Fibroblast of upper back skin (primary cell): ENCODE measurements at regions not wholly inside any gene's neighbourhood (a gene's known extent, or its start where the extent isn't known, plus 50 kb on each side); places are given as distances from the start of the nearest gene placed in this dataset.

Source experiments
- DNase-seq: peaks from one replicate; pipeline ENCODE4 v3.0.0-alpha.2; 2013

DNA sequence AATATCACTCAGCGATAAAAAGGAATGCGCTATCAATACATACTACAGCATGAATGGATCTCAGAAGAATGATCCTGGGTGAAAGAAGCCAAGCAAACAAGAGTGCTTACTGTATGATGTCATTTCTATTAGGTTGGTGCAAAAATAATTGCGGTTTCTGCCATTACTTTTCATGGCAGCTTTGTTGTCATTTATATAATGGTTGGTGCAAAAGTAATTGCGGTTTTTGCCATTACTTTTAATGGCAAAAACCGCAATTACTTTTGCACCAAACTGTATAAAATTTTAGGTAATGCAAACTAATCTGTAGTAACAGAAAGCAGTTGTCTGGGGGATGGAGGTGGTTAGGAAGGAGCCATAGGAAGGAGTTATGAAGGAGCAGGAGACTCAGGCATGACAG is 318.3 kb upstream of the ZMIZ1 start:
- DNase-seq = no peak

DNA sequence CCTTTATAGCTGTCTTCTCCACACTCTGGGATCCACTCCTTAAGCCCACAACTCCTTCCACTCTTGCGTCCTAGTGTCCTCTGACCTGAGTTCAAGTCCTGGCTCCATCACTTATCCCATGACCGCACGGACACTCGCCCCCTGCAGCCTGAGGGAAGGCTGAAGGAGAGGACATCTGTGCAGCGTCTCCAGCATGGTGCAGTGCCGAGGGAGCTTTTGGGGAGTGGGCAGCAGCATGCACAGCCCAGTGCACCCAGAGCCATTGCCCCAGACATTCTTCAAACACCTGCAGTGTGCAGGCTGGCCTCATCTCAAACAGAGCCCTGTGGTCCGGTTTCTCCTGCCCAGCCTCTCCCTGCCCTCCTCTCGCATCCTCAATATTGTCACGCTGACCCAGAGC is 317.1 kb upstream of the ZMIZ1 start:
- no peak for DNase-seq

DNA sequence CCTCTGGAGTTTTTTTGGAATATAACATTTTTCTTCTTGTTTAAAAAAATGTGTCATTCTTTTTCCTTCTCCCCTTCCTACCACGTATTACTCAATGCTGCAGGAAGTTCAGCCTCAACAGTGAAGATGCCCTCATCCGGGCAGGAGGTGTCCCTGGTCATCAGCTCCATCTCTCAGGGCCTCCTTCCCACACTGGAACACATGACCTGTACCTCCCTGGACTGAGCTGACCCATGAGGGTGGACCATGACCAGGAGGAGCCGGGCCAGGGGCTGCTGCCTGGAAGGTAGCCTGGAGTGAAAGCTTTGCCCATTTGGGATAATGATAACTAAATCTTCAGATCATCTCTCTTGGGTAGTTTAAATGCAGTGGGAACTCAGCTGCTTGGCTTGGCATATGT is 316.5 kb upstream of the ZMIZ1 start:
- DNase-seq = no peak

DNA sequence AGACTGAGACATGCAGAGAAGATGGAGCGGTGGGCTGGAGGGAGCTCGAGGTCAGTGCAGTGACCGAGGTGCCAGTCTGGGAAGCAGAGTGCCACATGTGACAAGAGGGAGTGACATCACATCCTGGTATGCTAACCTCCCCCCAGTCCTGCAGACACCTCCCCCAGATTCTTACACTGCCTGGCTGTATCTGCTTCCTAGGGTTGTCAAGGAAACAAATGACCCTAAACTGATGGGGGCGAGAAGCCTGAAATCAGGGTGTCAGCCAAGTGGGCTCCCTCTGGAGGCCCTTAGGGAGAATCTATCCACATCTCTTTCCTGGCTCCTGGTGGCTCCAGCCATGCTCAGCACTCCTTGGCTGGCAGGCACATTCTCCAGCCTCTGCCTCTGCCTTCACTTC is 316.1 kb upstream of the ZMIZ1 start:
- DNase-seq = no peak

DNA sequence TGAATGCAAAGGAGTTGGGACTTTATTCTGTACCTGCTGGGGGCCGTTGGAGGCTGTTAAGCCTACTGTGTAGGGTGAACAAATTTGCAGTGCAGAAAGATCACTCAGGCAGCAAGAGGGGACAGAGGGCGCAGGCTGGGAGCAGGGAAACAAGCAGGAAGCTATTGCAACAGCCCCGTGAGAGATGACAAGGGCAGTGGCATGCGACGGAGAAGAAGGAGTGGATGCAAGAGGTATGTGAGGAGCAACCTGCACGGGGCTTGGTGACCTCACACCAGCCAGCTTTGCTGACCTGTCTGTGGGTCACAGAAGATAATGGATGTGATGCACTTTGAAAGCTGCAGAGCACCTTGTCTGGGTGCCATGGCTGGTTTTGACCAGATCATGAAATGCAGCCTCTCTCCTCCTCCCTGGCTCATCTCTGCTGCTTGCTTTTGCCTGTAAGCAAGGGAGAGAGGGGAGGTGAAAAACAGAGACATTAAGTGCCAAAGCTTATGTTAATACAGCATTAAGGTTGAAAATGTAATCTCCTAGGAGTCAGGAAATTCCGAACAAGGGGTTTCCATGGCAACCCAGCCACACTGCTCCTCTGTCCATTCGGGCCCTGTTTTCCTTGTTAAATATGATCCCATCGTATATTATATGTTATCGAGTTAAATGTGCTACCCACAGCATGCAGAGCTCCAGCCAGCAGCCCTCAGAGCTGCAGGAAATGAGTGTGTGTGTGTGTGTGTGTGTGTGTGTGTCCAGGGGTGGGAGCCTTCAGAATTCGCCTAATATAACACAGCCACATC is 314.3 kb upstream of the ZMIZ1 start:
- DNase-seq = peak; percentile 95

DNA sequence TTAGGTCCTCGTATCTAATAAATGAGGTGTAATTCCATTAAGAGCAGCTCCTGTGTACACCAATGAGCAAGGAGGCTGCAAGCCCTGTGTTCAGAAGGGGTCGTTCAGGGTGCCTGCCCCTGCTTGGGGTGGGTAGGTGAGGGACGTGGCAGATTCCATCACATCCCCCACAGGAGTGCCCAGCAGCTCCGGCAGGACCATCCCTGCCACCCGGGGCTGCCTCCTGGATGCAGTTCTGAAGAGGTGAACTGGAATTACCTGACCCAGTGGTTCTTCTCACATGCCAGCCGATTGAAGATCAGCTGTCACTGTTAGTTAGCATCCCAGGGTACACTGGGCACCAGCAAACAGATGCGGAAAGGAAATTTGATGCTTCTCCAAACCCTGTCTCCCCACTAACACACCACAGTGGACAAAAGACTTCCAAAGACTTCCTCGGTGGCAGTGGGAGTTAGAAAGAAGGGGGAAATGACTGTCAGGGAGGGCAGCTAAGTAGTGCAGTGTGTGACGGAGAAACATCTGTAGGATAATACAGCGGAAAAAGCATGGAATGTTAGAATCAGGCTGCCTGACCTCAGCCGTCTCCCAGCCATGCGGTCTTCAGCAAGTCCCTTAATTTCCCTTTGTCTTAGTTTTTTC is 313.6 kb upstream of the ZMIZ1 start:
- peak; percentile 50 for DNase-seq

GRCh38 chr10:78755877-78756455 is 312.8 kb upstream of the ZMIZ1 start:
- DNase-seq = no peak

DNA sequence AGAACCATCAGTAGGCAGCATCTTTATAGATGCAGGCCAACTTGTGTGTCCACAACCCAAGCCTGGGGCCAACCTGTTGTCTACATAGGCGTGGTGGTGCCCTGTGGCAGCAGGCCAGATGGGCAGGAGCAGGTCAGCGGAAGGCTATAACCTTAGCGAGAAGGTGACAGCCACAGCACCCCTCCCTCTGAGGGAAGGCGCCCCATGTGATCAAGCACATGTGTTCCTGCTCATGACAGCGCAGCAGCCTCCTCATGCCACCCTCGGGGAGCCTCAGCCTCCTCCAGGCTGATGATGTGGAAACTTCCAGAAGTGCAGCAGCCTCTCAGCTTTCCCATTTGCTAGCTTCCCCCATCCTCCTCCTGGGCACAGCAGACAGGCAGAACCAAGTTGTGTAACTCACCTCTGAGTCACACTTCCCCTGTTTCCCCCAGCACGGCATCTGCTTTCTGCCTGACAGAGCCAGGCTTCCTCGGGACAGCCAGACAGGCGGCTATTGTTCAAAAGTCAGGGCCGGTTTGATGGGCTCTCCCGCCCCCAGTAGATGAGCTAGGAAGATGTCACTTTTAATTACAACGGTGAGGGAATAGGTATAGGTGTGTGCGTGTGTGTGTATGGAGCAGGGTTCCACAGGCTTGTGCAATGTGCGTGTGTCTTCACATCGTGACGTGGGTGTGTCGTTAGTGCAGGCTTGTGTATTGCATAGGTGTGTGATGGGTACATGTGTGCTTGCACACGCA is 312.0 kb upstream of the ZMIZ1 start:
- peak; percentile 97 for DNase-seq

DNA sequence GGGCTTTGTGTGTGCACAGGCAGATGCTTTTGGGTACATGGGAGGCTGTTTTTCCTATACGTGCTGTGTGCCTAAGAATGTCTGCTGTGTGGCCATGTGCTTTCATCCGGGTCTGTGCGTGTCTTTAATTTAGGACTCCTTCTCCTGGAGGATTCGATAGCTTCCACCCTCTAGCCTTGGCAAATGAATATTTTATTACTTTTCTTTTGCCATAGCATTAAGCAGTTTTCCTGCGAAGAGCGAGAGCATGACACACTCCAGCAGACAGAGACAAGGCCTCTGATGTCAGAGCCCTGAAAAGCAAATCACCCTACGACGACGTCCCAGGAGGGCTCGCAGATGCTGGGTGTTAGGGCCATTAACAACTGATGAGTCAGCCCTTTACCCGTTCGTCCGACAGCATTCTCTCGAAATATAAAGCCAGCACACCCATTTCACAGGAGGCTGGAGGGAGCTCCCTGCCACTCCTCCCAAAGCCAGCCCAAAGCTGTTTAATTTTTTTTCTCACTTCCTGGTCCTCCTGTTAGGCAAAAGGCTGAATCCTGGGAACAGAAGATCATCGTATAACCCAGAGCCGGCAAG is 311.3 kb upstream of the ZMIZ1 start:
- DNase-seq = peak; percentile 88

- no peak for DNase-seq
Observed at GRCh38 chr10:78758176-78758575, 310.6 kb upstream of the ZMIZ1 start.

DNA sequence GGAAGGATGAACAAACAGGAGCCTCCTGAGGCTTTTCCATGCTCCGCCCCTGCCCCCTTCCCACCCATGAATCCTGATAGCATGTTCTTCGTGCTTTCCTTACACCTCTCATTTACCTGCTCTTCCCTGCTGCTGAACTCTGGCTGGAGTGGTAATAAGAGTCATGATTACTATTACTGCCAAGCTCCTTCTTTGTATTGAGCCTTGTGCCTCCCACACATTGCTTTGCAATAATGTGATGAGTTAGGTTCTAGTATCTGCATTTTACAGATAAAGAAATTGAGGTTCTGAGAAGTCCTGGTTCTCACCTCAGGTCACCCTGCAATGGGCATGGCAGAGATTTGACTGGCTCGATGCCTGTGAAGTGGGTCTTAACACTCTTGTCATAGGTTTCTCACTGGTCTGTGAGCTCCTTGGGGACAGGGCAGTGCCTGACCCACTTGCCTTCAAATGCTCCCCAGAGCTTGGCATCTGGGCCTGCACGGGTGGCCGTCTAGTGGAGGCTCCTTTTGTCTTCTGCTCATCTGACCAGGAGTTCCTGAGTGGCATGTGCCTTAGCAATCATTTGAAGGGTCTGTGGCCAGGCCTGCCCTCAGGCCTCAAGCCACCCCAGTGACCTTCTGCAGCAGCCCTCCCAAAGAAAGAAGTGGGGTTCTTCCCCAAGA is 309.2 kb upstream of the ZMIZ1 start:
- no peak for DNase-seq

DNA sequence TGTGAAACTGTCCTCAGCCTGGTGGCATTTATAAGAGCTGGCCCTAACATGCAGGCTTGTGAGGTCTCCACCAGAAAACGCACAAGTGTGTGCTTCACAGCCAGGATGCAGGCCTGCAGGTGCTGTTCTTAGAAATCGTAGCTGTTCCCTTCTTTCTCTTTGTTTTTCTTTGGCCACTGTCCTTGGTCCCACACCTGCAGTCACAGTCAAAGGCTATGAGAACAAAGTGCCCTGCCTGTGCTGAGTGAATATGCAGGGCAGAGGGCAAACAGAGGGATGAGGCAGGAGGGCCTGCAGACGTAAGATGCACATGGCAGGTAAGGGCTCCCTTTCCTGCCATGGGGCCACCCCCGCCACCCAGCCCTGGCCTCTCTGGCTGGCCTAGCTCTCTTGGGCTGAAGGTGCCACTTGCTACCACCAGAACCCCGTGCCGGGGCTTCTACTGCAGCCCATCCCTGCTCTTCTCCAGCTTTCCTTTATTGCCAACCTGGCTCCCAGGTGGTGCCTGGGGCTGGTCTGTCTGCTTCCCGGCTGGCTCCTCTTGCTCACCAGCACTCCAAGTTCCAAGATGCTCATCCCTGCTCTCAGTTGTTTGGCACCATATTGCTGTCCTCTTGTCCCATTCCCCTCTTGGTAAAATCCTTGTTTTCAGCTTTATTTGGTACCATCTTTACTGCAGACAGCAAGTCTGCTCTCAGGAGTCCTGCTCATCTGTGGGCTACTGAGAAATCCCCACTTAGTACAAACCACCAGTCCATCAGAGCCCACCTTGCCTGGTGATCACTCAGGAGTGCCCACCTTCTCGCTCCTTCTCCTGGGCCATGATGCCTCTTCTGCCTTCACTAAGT is 308.1 kb upstream of the ZMIZ1 start:
- DNase-seq = no peak

- DNase-seq = no peak
Observed at GRCh38 chr10:78761311-78761781, 307.4 kb upstream of the ZMIZ1 start.

- DNase-seq = no peak
Observed at GRCh38 chr10:78762086-78762630, 306.6 kb upstream of the ZMIZ1 start.

- no peak for DNase-seq
Observed at GRCh38 chr10:78763234-78763633, 305.5 kb upstream of the ZMIZ1 start.

DNA sequence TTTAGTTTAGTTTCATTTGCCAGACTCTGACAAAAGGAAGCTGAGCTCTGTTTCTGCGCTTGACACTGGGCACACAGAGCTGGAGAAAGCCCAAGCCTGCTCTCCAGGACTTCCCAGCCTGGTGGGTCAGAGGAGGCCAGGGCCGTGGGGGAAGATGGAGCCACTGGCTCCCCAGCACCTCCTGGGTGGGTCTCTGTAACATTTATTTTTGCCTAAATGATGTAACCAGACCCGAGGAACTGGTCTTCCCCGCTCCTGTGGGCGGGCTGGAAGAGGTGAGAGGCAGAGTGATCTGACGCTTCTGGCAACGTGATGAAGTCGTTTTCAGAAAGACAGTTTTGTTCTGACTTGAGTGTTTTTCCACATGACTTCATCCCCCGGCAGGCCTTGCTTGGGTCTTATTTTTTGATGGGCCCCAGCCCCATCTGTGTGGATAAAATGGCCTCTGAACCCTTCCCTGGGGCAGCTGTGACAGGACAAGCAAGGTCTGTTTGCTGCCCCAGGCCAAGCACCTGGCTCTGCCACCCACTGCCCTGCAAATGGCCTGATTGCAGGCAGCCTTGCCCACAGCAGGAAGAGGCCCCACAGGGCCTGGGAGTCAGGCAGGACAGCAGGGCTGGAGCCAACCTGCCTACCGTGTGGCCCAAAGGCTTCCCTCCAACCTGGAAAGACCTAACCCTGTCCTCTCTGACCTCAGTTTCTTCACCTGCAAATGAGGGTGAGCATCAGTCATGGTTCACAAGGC is 304.9 kb upstream of the ZMIZ1 start:
- DNase-seq = no peak

DNA sequence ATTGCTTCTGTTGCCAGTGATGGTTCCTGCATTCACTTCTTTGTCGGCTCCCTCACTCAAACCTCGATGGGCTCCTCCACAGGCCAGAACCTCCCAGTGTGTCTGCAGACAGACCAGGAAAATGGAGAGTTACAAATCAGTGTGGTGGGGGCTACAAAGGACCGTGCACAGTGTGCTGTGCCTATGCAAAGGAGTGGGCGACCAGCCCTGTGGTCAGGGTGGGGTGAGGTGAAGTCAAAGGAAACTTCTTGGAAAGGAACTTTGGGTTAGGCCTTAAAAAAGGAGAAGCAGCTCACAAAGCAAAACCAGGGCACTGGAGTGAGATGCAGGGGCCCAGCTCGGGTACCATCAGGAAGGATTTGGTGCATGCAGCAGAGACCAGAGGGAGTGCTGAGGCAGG is 304.3 kb upstream of the ZMIZ1 start:
- DNase-seq = no peak

DNA sequence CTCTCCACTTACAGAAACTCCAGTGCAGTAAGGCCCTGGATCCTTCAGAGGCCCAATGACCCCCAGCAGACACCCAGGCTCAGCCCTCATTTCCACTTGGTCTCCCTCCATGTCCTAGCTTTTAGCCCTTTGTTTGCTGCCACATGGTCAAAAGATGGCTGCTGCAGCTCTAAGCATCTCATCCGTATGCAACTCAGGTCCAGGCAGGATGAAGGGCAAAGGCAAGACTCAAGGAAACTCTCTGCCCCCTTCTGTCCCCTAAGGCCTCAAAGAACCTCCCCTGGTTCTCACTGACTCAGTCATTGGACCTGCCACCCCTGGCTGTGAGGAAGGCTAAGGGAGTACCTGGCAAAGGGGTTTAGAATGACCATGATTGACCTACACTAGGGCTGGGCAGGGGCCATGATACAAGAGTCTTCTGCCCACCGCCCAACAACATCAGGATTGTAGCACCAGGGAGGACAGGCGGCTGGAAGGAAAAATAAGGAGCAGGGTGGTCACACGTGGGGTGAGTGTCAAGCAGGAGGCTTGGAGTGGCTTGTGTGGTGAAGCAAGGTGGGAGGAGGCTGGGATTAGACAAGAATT is 303.8 kb upstream of the ZMIZ1 start:
- DNase-seq = no peak

- DNase-seq = no peak
Observed at GRCh38 chr10:78765726-78766335, 302.9 kb upstream of the ZMIZ1 start.

- no peak for DNase-seq
Observed at GRCh38 chr10:78766603-78767002, 302.2 kb upstream of the ZMIZ1 start.
